GM23248 (cell line): ENCODE measurements at regions not wholly inside any gene's neighbourhood (a gene's known extent, or its start where the extent isn't known, plus 50 kb on each side); places are given as distances from the start of the nearest gene placed in this dataset.

Experiments
- DNase-seq: peaks from one replicate; pipeline ENCODE4 v3.0.0-alpha.2; 2015
- H2AFZ ChIP-seq: fragments of 200-600 bp; sonication (generic); 2 replicates; pipeline ENCODE4 v1.6.1; 2016; ENCODE audit warnings: antibody characterized with exemption
- H3F3A ChIP-seq: fragments of 200-600 bp; sonication (generic); 2 replicates; pipeline ENCODE4 v1.6.1; 2016; ENCODE audit warnings: mild to moderate bottlenecking, antibody characterized with exemption, mixed run types; ENCODE audit not compliant: insufficient read depth
- H3K27ac ChIP-seq: fragments of 200-600 bp; sonication (generic); 2 replicates; pipeline ENCODE4 v1.5.1; 2016; ENCODE audit warnings: mild to moderate bottlenecking
- H3K27me3 ChIP-seq: fragments of 200-600 bp; sonication (generic); replicated peaks from 2 replicates; pipeline ENCODE4 v1.6.1; 2016; ENCODE audit warnings: mild to moderate bottlenecking; ENCODE audit not compliant: insufficient read depth
- H3K36me3 ChIP-seq: fragments of 200-600 bp; sonication (generic); 2 replicates; pipeline ENCODE4 v1.6.1; 2016; ENCODE audit warnings: low read depth, mild to moderate bottlenecking
- H3K4me1 ChIP-seq: fragments of 200-600 bp; sonication (generic); 2 replicates; pipeline ENCODE4 v1.6.1; 2016; ENCODE audit warnings: mild to moderate bottlenecking; ENCODE audit not compliant: insufficient read depth
- H3K4me2 ChIP-seq: fragments of 200-600 bp; sonication (generic); one replicate; pipeline ENCODE4 v1.6.1; 2016; ENCODE audit warnings: mild to moderate bottlenecking; ENCODE audit not compliant: unreplicated experiment
- H3K4me3 ChIP-seq: fragments of 200-600 bp; sonication (generic); 2 replicates; pipeline ENCODE4 v1.5.1; 2016; ENCODE audit warnings: mild to moderate bottlenecking
- H3K79me2 ChIP-seq: fragments of 200-600 bp; sonication (generic); 2 replicates; pipeline ENCODE4 v1.6.1; 2016; ENCODE audit warnings: mild to moderate bottlenecking; ENCODE audit not compliant: insufficient read depth
- H3K9ac ChIP-seq: fragments of 200-600 bp; sonication (generic); 2 replicates; pipeline ENCODE4 v1.6.1; 2016; ENCODE audit warnings: mild to moderate bottlenecking
- H3K9me2 ChIP-seq: fragments of 200-600 bp; sonication (generic); 2 replicates; pipeline ENCODE4 v1.6.1; 2016; ENCODE audit warnings: mixed run types, mild to moderate bottlenecking, moderate library complexity; ENCODE audit not compliant: insufficient read depth
- H3K9me3 ChIP-seq: fragments of 200-600 bp; sonication (generic); one replicate; pipeline ENCODE4 v1.6.1; 2017; ENCODE audit warnings: low read depth
- H4K20me1 ChIP-seq: fragments of 200-600 bp; sonication (generic); 2 replicates; pipeline ENCODE4 v1.6.0; 2016; ENCODE audit not compliant: insufficient read depth
- EZH2 ChIP-seq: fragments of 200-600 bp; sonication (generic); IDR thresholded peaks from 2 replicates; pipeline ENCODE4 v1.6.1; 2018; ENCODE audit warnings: antibody characterized with exemption, mild to moderate bottlenecking; ENCODE audit not compliant: insufficient read depth, poor library complexity, severe bottlenecking
- EZH2phosphoT487 ChIP-seq: fragments of 200-600 bp; sonication (generic); IDR thresholded peaks from 2 replicates; pipeline ENCODE4 v1.6.1; 2018; ENCODE audit warnings: antibody characterized with exemption, moderate library complexity, mild to moderate bottlenecking, low read depth; ENCODE audit not compliant: insufficient read depth
- WGBS, 2 experiments: methylation state at CpG; one replicate each; pipeline ENCODE4 v1.1.6; 2015 to 2017; ENCODE audit warnings: low lambda C conversion rate in 2 of 2, low coverage in 1 of 2; ENCODE audit errors: missing lambda C conversion rate in 2 of 2; 5-methylcytosine and 5-hydroxymethylcytosine counted together
- in situ Hi-C: fragments of 300-500 bp; cut with MboI; formaldehyde crosslinking; loops from 2 replicates; pipeline ENCODE4 v1.15.0; 2020

GRCh38 chr20:10922941-10923340 is 249.1 kb upstream of the JAG1 start:
- H3K27me3 ChIP-seq, result 0 out of 2 replicates have a peak, but pooled peaks cover 4% of the 10 kb centered on the region
- no peak overlapping the region for H2AFZ ChIP-seq
- H3K4me2 ChIP-seq, result peak overlapping the region; percentile 59
- H3K36me3 ChIP-seq, result no peaks in the 10 kb centered on the region
- H3K4me1 ChIP-seq, result peaks cover 60% of the 10 kb centered on the region
- no peak overlapping the region for H3K9ac ChIP-seq
- DNase-seq, result peak; percentile 80
- no peaks in the 10 kb centered on the region for H3K9me3 ChIP-seq
- H4K20me1 ChIP-seq, result no peaks in the 10 kb centered on the region
- TF ChIP-seq EZH2, result no peak
- peak; percentile 78; the same call in 1 of the 2 replicates for TF ChIP-seq EZH2phosphoT487
- 1 to 2% methylated on average over 6 of the region's 6 CpGs for WGBS, 2 experiments
- 0 out of 2 replicates have a peak overlapping the region, but pooled peaks have one; percentile 15 for H3K4me3 ChIP-seq
- no peaks in the 10 kb centered on the region for H3K9me2 ChIP-seq
- peaks cover 55% of the 10 kb centered on the region for H3F3A ChIP-seq
- H3K27ac ChIP-seq, result 0 out of 2 replicates have a peak overlapping the region, but pooled peaks have one; percentile 1
- no peaks in the 10 kb centered on the region for H3K79me2 ChIP-seq
- in situ Hi-C loops, result no loop called here

DNA sequence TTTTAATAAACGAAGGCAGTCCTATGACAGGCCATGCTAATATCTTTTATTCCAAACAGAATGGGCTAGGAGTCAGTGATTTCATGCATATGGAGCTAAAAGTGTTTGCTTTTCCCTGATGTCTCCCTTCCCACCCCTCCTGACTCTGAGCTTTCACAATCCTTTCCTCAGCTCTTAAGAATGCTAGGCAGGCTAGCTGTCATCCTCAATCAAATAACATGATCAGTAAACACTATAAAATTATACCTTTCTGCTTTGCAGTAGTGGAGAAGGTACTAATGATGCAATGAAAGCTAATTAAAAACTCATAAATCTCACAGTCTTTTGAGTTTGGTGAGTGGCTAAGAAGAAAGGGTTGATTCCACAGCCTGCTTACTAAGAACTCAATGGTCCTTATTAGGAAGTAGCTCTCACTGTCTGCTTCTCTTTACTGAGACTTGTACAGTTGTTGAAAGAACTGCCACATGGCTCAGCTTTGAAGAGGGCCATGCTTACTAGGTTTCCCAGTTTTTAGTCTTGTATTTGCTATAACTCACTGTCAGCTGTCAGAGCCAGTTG is 250.9 kb upstream of the JAG1 start:
- no peaks in the 10 kb centered on the region for H4K20me1 ChIP-seq
- peak; percentile 86 for DNase-seq
- no peaks in the 10 kb centered on the region for H3K79me2 ChIP-seq
- 5 to 10% methylated on average over 1 of the region's 1 CpG for WGBS, 2 experiments
- H3K36me3 ChIP-seq, result no peaks in the 10 kb centered on the region
- no peaks in the 10 kb centered on the region for H3K9me2 ChIP-seq
- peaks cover 43% of the 10 kb centered on the region for H3F3A ChIP-seq
- peaks cover 53% of the 10 kb centered on the region for H3K4me1 ChIP-seq
- H3K9ac ChIP-seq, result no peak overlapping the region
- 0 out of 2 replicates have a peak, but pooled peaks cover 7% of the 10 kb centered on the region for H3K27me3 ChIP-seq
- TF ChIP-seq EZH2phosphoT487 (peak; percentile 96), EZH2 (no peak)
- 0 out of 2 replicates have a peak overlapping the region, but pooled peaks have one; percentile 11 for H3K27ac ChIP-seq
- in situ Hi-C loops, result loop anchor here (25.0 kb wide), 1 partner anchor 613 kb away; no protein-coding TSS in a partner anchor
- H3K9me3 ChIP-seq, result no peaks in the 10 kb centered on the region
- H3K4me3 ChIP-seq, result no peak overlapping the region
- peak overlapping the region; percentile 21 for H3K4me2 ChIP-seq
- H2AFZ ChIP-seq, result no peak overlapping the region

- Histone ChIP-seq H3K4me1 (peaks cover 44% of the 10 kb centered on the region), H3K79me2 (no peaks in the 10 kb centered on the region), H3K36me3 (no peaks in the 10 kb centered on the region), H3K27me3 (peaks cover 12% of the 10 kb centered on the region; the same call in 1 of the 2 replicates), H2AFZ (no peak overlapping the region), H3F3A (peaks cover 36% of the 10 kb centered on the region), H3K27ac (no peak overlapping the region), H4K20me1 (no peaks in the 10 kb centered on the region), H3K4me3 (no peak overlapping the region), H3K9me2 (no peaks in the 10 kb centered on the region), H3K9ac (no peak overlapping the region), H3K9me3 (no peaks in the 10 kb centered on the region), H3K4me2 (no peak overlapping the region)
- TF ChIP-seq EZH2phosphoT487, result no peak
- TF ChIP-seq EZH2, result no peak
- in situ Hi-C loops, result loop anchor here (25.0 kb wide), 1 partner anchor 612 kb away; no protein-coding TSS in a partner anchor
- WGBS, 2 experiments, result 57 to 59% methylated on average over 3 of the region's 3 CpGs
- peak; percentile 18 for DNase-seq
Measured at GRCh38 chr20:10925767-10926166, 252.0 kb upstream of the JAG1 start.

- no peak for DNase-seq
- in situ Hi-C loops, result loop anchor here (25.0 kb wide), 1 partner anchor 610 kb away; no protein-coding TSS in a partner anchor
- Histone ChIP-seq H4K20me1 (no peaks in the 10 kb centered on the region), H3K4me2 (no peak overlapping the region), H3K79me2 (no peaks in the 10 kb centered on the region), H3K36me3 (no peaks in the 10 kb centered on the region), H3K4me1 (peaks cover 39% of the 10 kb centered on the region), H3K9me2 (no peaks in the 10 kb centered on the region), H3K27me3 (peaks cover 23% of the 10 kb centered on the region), H3K9ac (no peak overlapping the region), H3K27ac (no peak overlapping the region), H3K4me3 (no peak overlapping the region), H3F3A (peaks cover 35% of the 10 kb centered on the region), H3K9me3 (no peaks in the 10 kb centered on the region), H2AFZ (no peak overlapping the region)
- TF ChIP-seq EZH2 (no peak), EZH2phosphoT487 (no peak)
- 91 to 92% methylated on average over 5 of the region's 5 CpGs for WGBS, 2 experiments
Measured at GRCh38 chr20:10927011-10927583, 253.3 kb upstream of the JAG1 start.
